Esophagus squamous epithelium (tissue), 5 donors: ENCODE measurements at regions not wholly inside any gene's neighbourhood (a gene's known extent, or its start where the extent isn't known, plus 50 kb on each side); places are given as distances from the start of the nearest gene placed in this dataset.

Source experiments
- DNase-seq: peaks from one replicate; lab custom pipeline; 2025; lab: John Stamatoyannopoulos, UW
- H3K27ac ChIP-seq, 4 donors: fragments of 200-600 bp; sonication (generic); one replicate each; pipeline ENCODE4 v1.5.1; 2016 to 2019; ENCODE audit warnings: mild to moderate bottlenecking in 1 of 4
- H3K27me3 ChIP-seq, 4 donors: fragments of 200-600 bp; sonication (generic); 1 replicate in 3 of 4; 2 replicates in 1 of 4; pipeline versions ENCODE4 v1.5.1 to v1.6.0; 2017 to 2021; ENCODE audit warnings: antibody characterized with exemption in 1 of 4
- H3K36me3 ChIP-seq, 3 donors: fragments of 200-600 bp; sonication (generic); one replicate each; pipeline ENCODE4 v1.5.1; 2016 to 2019
- H3K4me1 ChIP-seq, 3 donors: fragments of 200-600 bp; sonication (generic); one replicate each; pipeline ENCODE4 v1.5.1; 2017 to 2019
- H3K4me3 ChIP-seq, 4 donors: fragments of 200-600 bp; sonication (generic); 1 replicate in 3 of 4; 2 replicates in 1 of 4; pipeline ENCODE4 v1.5.1; 2016 to 2019; ENCODE audit warnings: mild to moderate bottlenecking in 2 of 4, moderate library complexity in 1 of 4
- H3K9me3 ChIP-seq, 3 donors: fragments of 200-600 bp; sonication (generic); one replicate each; pipeline ENCODE4 v1.5.1; 2016 to 2019
- CTCF ChIP-seq, 6 experiments: fragments of 450-650 bp in 4 of 6; fragments of 200-600 bp in 2 of 6; sonication (generic) in 2 of 6; IDR thresholded peaks; one replicate each; pipeline ENCODE4 v1.5.1; 2016 to 2019; ENCODE audit warnings: antibody characterized with exemption in 6 of 6, mild to moderate bottlenecking in 4 of 6, moderate library complexity in 4 of 6
- POLR2A ChIP-seq, 4 donors: fragments of 450-650 bp; IDR thresholded peaks; one replicate each; pipeline ENCODE4 v1.6.1; 2017; ENCODE audit warnings: antibody characterized with exemption in 4 of 4, mild to moderate bottlenecking in 4 of 4, moderate library complexity in 3 of 4
- WGBS, 2 donors: methylation state at CpG; one replicate each; pipeline ENCODE4 v1.1.5; 2018; 5-methylcytosine and 5-hydroxymethylcytosine counted together
- intact Hi-C: fragments of 100-400 bp; cut with DNase I; formaldehyde crosslinking; loops from one replicate; pipeline ENCODE4 v1.15.0; 2022
- donor health status: DM: yes; HTN: yes; CAD: no.

DNA sequence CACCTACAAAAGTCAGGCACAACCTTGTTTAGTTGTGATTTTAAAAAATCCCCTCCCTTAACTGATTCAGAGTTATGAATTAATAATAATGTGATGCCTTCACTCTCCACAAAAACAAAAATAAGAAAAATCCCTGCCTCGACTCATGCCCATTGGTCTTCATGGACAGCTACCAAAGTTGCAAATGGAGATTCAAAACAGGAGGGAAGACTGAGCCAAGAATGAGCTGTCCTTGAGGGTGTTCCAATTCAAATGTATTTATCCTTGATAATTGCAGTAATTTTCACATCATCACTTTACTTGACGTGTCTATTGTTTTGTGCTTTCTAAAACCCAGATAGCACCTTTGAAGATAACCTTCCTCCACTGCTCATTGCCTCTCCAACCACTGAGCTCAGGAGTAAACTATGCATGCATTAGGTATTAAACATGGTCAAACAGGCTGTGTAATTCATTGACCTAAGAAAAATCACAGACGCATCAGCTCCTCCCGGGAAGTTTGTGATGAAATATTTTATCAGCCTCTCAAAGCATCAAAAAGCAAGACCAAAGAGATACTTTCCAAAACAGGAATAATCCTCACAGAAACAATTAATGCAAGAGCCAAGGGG is 712.7 kb upstream of the IGFBP3 start:
- no peaks in the 10 kb centered on the region for H3K4me1 ChIP-seq
- H3K9me3 ChIP-seq, result no peaks in the 10 kb centered on the region
- H3K27ac ChIP-seq, result no peak overlapping the region
- intact Hi-C loops, result no loop called here
- H3K27me3 ChIP-seq, result no peaks in the 10 kb centered on the region
- TF ChIP-seq POLR2A (IDR thresholded peaks at IDR 0.05) (no peak), CTCF (IDR thresholded peaks at IDR 0.05) (no peak)
- H3K4me3 ChIP-seq, result no peak overlapping the region
- no peak for DNase-seq
- WGBS, 2 donors, result 62 to 74% methylated on average over 4 of the region's 4 CpGs
- no peaks in the 10 kb centered on the region for H3K36me3 ChIP-seq

DNA sequence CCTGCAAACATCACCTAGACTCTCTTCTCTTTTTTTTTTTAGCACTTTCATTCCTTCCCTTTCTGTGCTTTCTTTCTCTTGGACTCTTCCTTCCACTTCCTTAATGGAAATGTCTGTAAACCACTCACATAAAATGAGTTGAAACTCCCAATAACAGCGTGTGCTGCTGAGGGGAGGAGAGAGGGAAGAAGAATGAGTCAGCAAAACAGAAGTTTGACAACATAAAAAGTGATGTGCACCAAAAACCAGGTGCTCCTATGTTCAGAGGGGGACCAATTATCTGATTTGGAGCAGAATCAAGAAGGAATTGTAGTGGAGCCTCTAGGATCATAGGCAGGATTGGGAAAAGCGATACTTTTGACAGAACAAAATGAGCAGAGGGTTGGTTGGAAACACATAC is 712.1 kb upstream of the IGFBP3 start:
- 76 to 77% methylated on average over 2 of the region's 2 CpGs for WGBS, 2 donors
- DNase-seq, result no peak

GRCh38 chr7:46630031-46630430 is 709.0 kb upstream of the IGFBP3 start:
- intact Hi-C loops, result no loop called here

More for the DNA sequence above, 712.1 kb upstream of the IGFBP3 start:
- Histone ChIP-seq H3K9me3 (no peaks in the 10 kb centered on the region), H3K27me3 (no peaks in the 10 kb centered on the region), H3K4me3 (no peak overlapping the region), H3K27ac (no peak overlapping the region), H3K4me1 (no peaks in the 10 kb centered on the region), H3K36me3 (no peaks in the 10 kb centered on the region)
- intact Hi-C loops, result no loop called here
- TF ChIP-seq POLR2A (IDR thresholded peaks at IDR 0.05) (no peak), CTCF (IDR thresholded peaks at IDR 0.05) (no peak)

DNA sequence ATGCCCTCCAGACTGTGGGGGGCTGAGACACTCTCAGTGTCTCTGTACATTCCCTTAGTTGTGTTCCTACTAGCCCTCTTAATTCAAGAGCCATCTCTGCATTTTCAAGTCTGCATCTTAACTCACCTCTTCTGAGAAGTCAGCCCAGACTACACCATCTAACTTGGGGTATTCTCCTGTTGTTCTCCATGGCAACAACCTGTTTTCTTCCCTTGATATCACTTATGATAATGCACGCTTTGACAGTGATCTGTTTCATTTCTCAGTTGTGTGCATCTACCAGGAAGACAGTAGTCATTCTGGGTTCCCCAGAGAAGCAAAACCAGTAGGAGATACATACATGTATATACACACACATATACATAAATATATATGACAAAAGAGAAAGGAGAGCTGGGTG is 707.3 kb upstream of the IGFBP3 start:
- DNase-seq, result no peak
- H3K4me1 ChIP-seq, result no peaks in the 10 kb centered on the region
- no peak overlapping the region for H3K27ac ChIP-seq
- WGBS, 2 donors, result 69 to 82% methylated on average over 1 of the region's 1 CpG
- H3K9me3 ChIP-seq, result no peaks in the 10 kb centered on the region
- TF ChIP-seq CTCF (IDR thresholded peaks at IDR 0.05), result no peak
- no peak for TF ChIP-seq POLR2A (IDR thresholded peaks at IDR 0.05)
- H3K36me3 ChIP-seq, result no peaks in the 10 kb centered on the region
- intact Hi-C loops, result no loop called here
- no peaks in the 10 kb centered on the region for H3K27me3 ChIP-seq
- no peak overlapping the region for H3K4me3 ChIP-seq

More at GRCh38 chr7:46630031-46630430, 709.0 kb upstream of the IGFBP3 start:
- WGBS, 2 donors, result 80% methylated on average over 1 of the region's 2 CpGs; no CpG with 5 or more reads in 1 of the 2 donors
- Histone ChIP-seq H3K27ac (no peak overlapping the region), H3K9me3 (no peaks in the 10 kb centered on the region), H3K4me3 (no peak overlapping the region), H3K36me3 (no peaks in the 10 kb centered on the region), H3K27me3 (no peaks in the 10 kb centered on the region), H3K4me1 (no peaks in the 10 kb centered on the region)
- TF ChIP-seq CTCF (IDR thresholded peaks at IDR 0.05), result no peak
- DNase-seq, result no peak

- Histone ChIP-seq H3K9me3 (no peaks in the 10 kb centered on the region), H3K4me3 (no peak overlapping the region), H3K4me1 (peaks cover 0 to 5% (median 0%) of the 10 kb centered on the region in 3 donors), H3K36me3 (no peaks in the 10 kb centered on the region), H3K27me3 (no peaks in the 10 kb centered on the region), H3K27ac (no peak overlapping the region)
- intact Hi-C loops, result no loop called here
- 67 to 84% methylated on average over 5 of the region's 5 CpGs for WGBS, 2 donors
- TF ChIP-seq CTCF (IDR thresholded peaks at IDR 0.05), result no peak
- no peak for TF ChIP-seq POLR2A (IDR thresholded peaks at IDR 0.05)
- DNase-seq, result no peak
Observed at GRCh38 chr7:46626691-46627310, 705.7 kb upstream of the IGFBP3 start.
